LNCaP clone FGC (cell line): ENCODE measurements at regions not wholly inside any gene's neighbourhood (a gene's known extent, or its start where the extent isn't known, plus 50 kb on each side); places are given as distances from the start of the nearest gene placed in this dataset.

Experiments used
- DNase-seq: peaks from one replicate; pipeline ENCODE4 v3.0.0-alpha.2; 2011; ENCODE audit warnings: low read depth
- H3K4me3 ChIP-seq: 2 replicates; pipeline ENCODE4 v1.5.1; 2011; ENCODE audit warnings: mild to moderate bottlenecking, low read depth, low read length, control low read depth
- CTCF ChIP-seq: IDR thresholded peaks from 2 replicates; pipeline ENCODE4 v1.5.1; 2012; ENCODE audit warnings: mild to moderate bottlenecking; ENCODE audit not compliant: control insufficient read depth, insufficient read depth; ENCODE audit errors: extremely low read depth

- DNase-seq = no peak
- TF ChIP-seq CTCF = no peak
- H3K4me3 ChIP-seq = no peak overlapping the region
Measured at GRCh38 chr11:116421529-116422185, 351.1 kb downstream of the BUD13 start.

- DNase-seq = no peak
- no peak for TF ChIP-seq CTCF
- no peak overlapping the region for H3K4me3 ChIP-seq
Measured at GRCh38 chr11:116420770-116421528, 351.8 kb downstream of the BUD13 start.

GRCh38 chr11:116420030-116420429 is 352.8 kb downstream of the BUD13 start:
- no peak for DNase-seq
- TF ChIP-seq CTCF = no peak
- no peak overlapping the region for H3K4me3 ChIP-seq

GRCh38 chr11:116418388-116419041 is 354.3 kb downstream of the BUD13 start:
- no peak overlapping the region for H3K4me3 ChIP-seq
- DNase-seq = no peak
- no peak for TF ChIP-seq CTCF

- DNase-seq = no peak
- no peak overlapping the region for H3K4me3 ChIP-seq
- TF ChIP-seq CTCF = no peak
Measured at GRCh38 chr11:116416852-116417251, 355.9 kb downstream of the BUD13 start.

- H3K4me3 ChIP-seq = no peak overlapping the region
- no peak for TF ChIP-seq CTCF
- DNase-seq = no peak
Measured at GRCh38 chr11:116415095-116415494, 357.7 kb downstream of the BUD13 start.
